ENCODE measurements at regions not wholly inside any gene's neighbourhood (a gene's known extent, or its start where the extent isn't known, plus 50 kb on each side); places are given as distances from the start of the nearest gene placed in this dataset.
"Not testable (repeated sequence)": the region's sequence is repeated elsewhere in the genome, so short reads cannot be mapped to it uniquely, and the experiment has no call there.

GRCh38 chr4:153095448-153096204, 108.6 kb upstream of the TRIM2 start:
- intact Hi-C loops (cut with micrococcal nuclease), result no loop called here
- Mint-ChIP-seq H3K36me3 (ENCODE audit: low read depth) (no peaks in the 10 kb centered on the region), H3K4me3 (ENCODE audit: low read depth) (no peak overlapping the region)

GRCh38 chr4:153096344-153096743, 107.9 kb upstream of the TRIM2 start:
- Mint-ChIP-seq H3K9me3 (no peaks in the 10 kb centered on the region), H3K27me3 (ENCODE audit: low read depth) (peaks cover 17% of the 10 kb centered on the region)
- intact Hi-C loops (cut with micrococcal nuclease), result no loop called here

More at GRCh38 chr4:153095448-153096204, 108.6 kb upstream of the TRIM2 start:
- no peak overlapping the region for H3K27ac Mint-ChIP-seq
- no peak for DNase-seq (ENCODE audit: low spot score)
- H3K9me3 Mint-ChIP-seq, result no peaks in the 10 kb centered on the region
- H3K4me1 Mint-ChIP-seq (ENCODE audit: low read depth), result no peaks in the 10 kb centered on the region
- H3K27me3 Mint-ChIP-seq (ENCODE audit: low read depth), result peaks cover 13% of the 10 kb centered on the region

GRCh38 chr4:153098427-153098826, 105.8 kb upstream of the TRIM2 start:
- Mint-ChIP-seq H3K9me3 (no peaks in the 10 kb centered on the region), H3K4me1 (ENCODE audit: low read depth) (no peaks in the 10 kb centered on the region), H3K27ac (no peak overlapping the region), H3K36me3 (ENCODE audit: low read depth) (no peaks in the 10 kb centered on the region), H3K27me3 (ENCODE audit: low read depth) (peaks cover 32% of the 10 kb centered on the region), H3K4me3 (ENCODE audit: low read depth) (no peak overlapping the region)
- intact Hi-C loops (cut with micrococcal nuclease), result no loop called here
- no peak for DNase-seq (ENCODE audit: low spot score)

More at GRCh38 chr4:153096344-153096743, 107.9 kb upstream of the TRIM2 start:
- H3K4me1 Mint-ChIP-seq (ENCODE audit: low read depth), result no peaks in the 10 kb centered on the region
- H3K36me3 Mint-ChIP-seq (ENCODE audit: low read depth), result no peaks in the 10 kb centered on the region
- H3K4me3 Mint-ChIP-seq (ENCODE audit: low read depth), result no peak overlapping the region
- DNase-seq (ENCODE audit: low spot score), result no peak
- no peak overlapping the region for H3K27ac Mint-ChIP-seq

- Mint-ChIP-seq H3K9me3 (no peaks in the 10 kb centered on the region), H3K4me1 (ENCODE audit: low read depth) (no peaks in the 10 kb centered on the region), H3K27me3 (ENCODE audit: low read depth) (peaks cover 43% of the 10 kb centered on the region), H3K27ac (no peak overlapping the region), H3K4me3 (ENCODE audit: low read depth) (no peak overlapping the region), H3K36me3 (ENCODE audit: low read depth) (no peaks in the 10 kb centered on the region)
- DNase-seq (ENCODE audit: low spot score), result no peak
- intact Hi-C loops (cut with micrococcal nuclease), result no loop called here
These were observed 104.7 kb upstream of the TRIM2 start for GRCh38 chr4:153099391-153100140.

- H3K27me3 Mint-ChIP-seq (ENCODE audit: low read depth), result peaks cover 68% of the 10 kb centered on the region
- H3K36me3 Mint-ChIP-seq (ENCODE audit: low read depth); H3K4me3 Mint-ChIP-seq (ENCODE audit: low read depth); intact Hi-C loops (cut with micrococcal nuclease); H3K27ac Mint-ChIP-seq; H3K4me1 Mint-ChIP-seq (ENCODE audit: low read depth); DNase-seq (ENCODE audit: low spot score); H3K9me3 Mint-ChIP-seq: not testable (repeated sequence)
These were observed 97.5 kb upstream of the TRIM2 start for GRCh38 chr4:153106736-153107135.

- Mint-ChIP-seq H3K4me3 (ENCODE audit: low read depth) (no peak overlapping the region), H3K27me3 (ENCODE audit: low read depth) (peaks cover 63% of the 10 kb centered on the region), H3K27ac (no peak overlapping the region), H3K36me3 (ENCODE audit: low read depth) (no peaks in the 10 kb centered on the region), H3K4me1 (ENCODE audit: low read depth) (no peaks in the 10 kb centered on the region), H3K9me3 (peaks cover 7% of the 10 kb centered on the region)
- no peak for DNase-seq (ENCODE audit: low spot score)
- intact Hi-C loops (cut with micrococcal nuclease), result no loop called here
These were observed 97.0 kb upstream of the TRIM2 start for GRCh38 chr4:153107246-153107645.

GRCh38 chr4:153109296-153109849, 94.9 kb upstream of the TRIM2 start:
- Mint-ChIP-seq H3K36me3 (ENCODE audit: low read depth) (no peaks in the 10 kb centered on the region), H3K4me3 (ENCODE audit: low read depth) (no peak overlapping the region), H3K9me3 (peaks cover 7% of the 10 kb centered on the region), H3K27ac (no peak overlapping the region), H3K4me1 (ENCODE audit: low read depth) (no peaks in the 10 kb centered on the region), H3K27me3 (ENCODE audit: low read depth) (peaks cover 43% of the 10 kb centered on the region)
- DNase-seq (ENCODE audit: low spot score), result no peak
- intact Hi-C loops (cut with micrococcal nuclease), result no loop called here

GRCh38 chr4:153110739-153111138, 93.5 kb upstream of the TRIM2 start:
- Mint-ChIP-seq H3K4me1 (ENCODE audit: low read depth) (no peaks in the 10 kb centered on the region), H3K9me3 (peaks cover 7% of the 10 kb centered on the region), H3K27ac (no peak overlapping the region), H3K27me3 (ENCODE audit: low read depth) (peaks cover 30% of the 10 kb centered on the region), H3K4me3 (ENCODE audit: low read depth) (no peak overlapping the region), H3K36me3 (ENCODE audit: low read depth) (no peaks in the 10 kb centered on the region)
- DNase-seq (ENCODE audit: low spot score), result no peak
- intact Hi-C loops (cut with micrococcal nuclease), result loop anchor here (10.0 kb wide), 1 partner anchor 326 kb away; no protein-coding TSS in a partner anchor

GRCh38 chr4:153111426-153112040, 92.7 kb upstream of the TRIM2 start:
- Mint-ChIP-seq H3K4me3 (ENCODE audit: low read depth) (no peak overlapping the region), H3K4me1 (ENCODE audit: low read depth) (no peaks in the 10 kb centered on the region), H3K27ac (no peak overlapping the region), H3K27me3 (ENCODE audit: low read depth) (peaks cover 23% of the 10 kb centered on the region), H3K36me3 (ENCODE audit: low read depth) (no peaks in the 10 kb centered on the region), H3K9me3 (no peaks in the 10 kb centered on the region)
- DNase-seq (ENCODE audit: low spot score), result no peak
- intact Hi-C loops (cut with micrococcal nuclease), result loop anchor here (10.0 kb wide), 1 partner anchor 327 kb away; no protein-coding TSS in a partner anchor

- H3K4me1 Mint-ChIP-seq (ENCODE audit: low read depth), result peaks cover 4% of the 10 kb centered on the region
- H3K27ac Mint-ChIP-seq, result no peak overlapping the region
- H3K36me3 Mint-ChIP-seq (ENCODE audit: low read depth), result no peaks in the 10 kb centered on the region
- no peaks in the 10 kb centered on the region for H3K9me3 Mint-ChIP-seq
- DNase-seq (ENCODE audit: low spot score), result no peak
- peaks cover 20% of the 10 kb centered on the region for H3K27me3 Mint-ChIP-seq (ENCODE audit: low read depth)
- no peak overlapping the region for H3K4me3 Mint-ChIP-seq (ENCODE audit: low read depth)
- intact Hi-C loops (cut with micrococcal nuclease), result loop anchor here (10.0 kb wide), 1 partner anchor 327 kb away; no protein-coding TSS in a partner anchor
These were observed 92.2 kb upstream of the TRIM2 start for GRCh38 chr4:153112041-153112441.

- no peaks in the 10 kb centered on the region for H3K36me3 Mint-ChIP-seq (ENCODE audit: low read depth)
- H3K4me3 Mint-ChIP-seq (ENCODE audit: low read depth), result no peak overlapping the region
- H3K27ac Mint-ChIP-seq, result no peak overlapping the region
- no peaks in the 10 kb centered on the region for H3K9me3 Mint-ChIP-seq
- H3K27me3 Mint-ChIP-seq (ENCODE audit: low read depth), result peaks cover 17% of the 10 kb centered on the region
- intact Hi-C loops (cut with micrococcal nuclease), result loop anchor here (10.0 kb wide), 1 partner anchor 328 kb away; no protein-coding TSS in a partner anchor
- DNase-seq (ENCODE audit: low spot score), result no peak
- peaks cover 11% of the 10 kb centered on the region for H3K4me1 Mint-ChIP-seq (ENCODE audit: low read depth)
These were observed 91.0 kb upstream of the TRIM2 start for GRCh38 chr4:153113061-153113837.

GRCh38 chr4:153113838-153114105, 90.5 kb upstream of the TRIM2 start:
- no peak for DNase-seq (ENCODE audit: low spot score)
- Mint-ChIP-seq H3K27me3 (ENCODE audit: low read depth) (peaks cover 18% of the 10 kb centered on the region), H3K4me3 (ENCODE audit: low read depth) (no peak overlapping the region), H3K9me3 (no peaks in the 10 kb centered on the region), H3K4me1 (ENCODE audit: low read depth) (peaks cover 13% of the 10 kb centered on the region), H3K27ac (no peak overlapping the region), H3K36me3 (ENCODE audit: low read depth) (no peaks in the 10 kb centered on the region)
- intact Hi-C loops (cut with micrococcal nuclease), result loop anchor here (2.0 to 10.0 kb wide), 2 partner anchors 39 to 329 kb away; no protein-coding TSS in a partner anchor
